SK-N-SH (cell line): ENCODE measurements at regions not wholly inside any gene's neighbourhood (a gene's known extent, or its start where the extent isn't known, plus 50 kb on each side); places are given as distances from the start of the nearest gene placed in this dataset.

ENCODE experiments used
- CTCF ChIA-PET: fragments of 300-600, 350-600 bp; formaldehyde crosslinking; extraction: SDS; loops from one replicate; lab custom pipeline; 2021; lab: Yijun Ruan, JAX
- POLR2A ChIA-PET: fragments of 350-600 bp; sonication (Branson Sonifier 250); formaldehyde crosslinking; extraction: SDS; loops from one replicate; lab custom pipeline; 2020; ENCODE audit warnings: antibody characterized with exemption, inconsistent platforms; lab: Yijun Ruan, JAX
- DNase-seq: peaks from one replicate; pipeline ENCODE4 v3.0.0; 2012
- H2AFZ ChIP-seq: fragments of 200-600 bp; sonication (generic); 2 replicates; pipeline ENCODE4 v1.8.1; 2016; ENCODE audit warnings: antibody characterized with exemption, mild to moderate bottlenecking, low read depth
- H3F3A ChIP-seq: fragments of 200-600 bp; sonication (generic); replicated peaks from 2 replicates; pipeline ENCODE3; 2016; ENCODE audit warnings: antibody characterized with exemption, mild to moderate bottlenecking; ENCODE audit not compliant: insufficient read depth
- H3K27ac ChIP-seq, 2 experiments: fragments of 200-500 bp in 1 of 2; fragments of 200-600 bp in 1 of 2; sonication (Bioruptor generic) in 1 of 2; sonication (generic), shearing (Covaris generic) in 1 of 2; 2 replicates each; pipeline versions ENCODE4 v1.5.1 to v1.6.1; 2014 to 2016; ENCODE audit warnings: low read depth in 2 of 2, inconsistent platforms in 1 of 2, low read length in 1 of 2, mild to moderate bottlenecking in 1 of 2, mixed read lengths in 1 of 2
- H3K27me3 ChIP-seq: fragments of 200-600 bp; sonication (generic), shearing (Covaris generic); 2 replicates; pipeline ENCODE4 v1.6.1; 2016; ENCODE audit warnings: mixed run types; ENCODE audit not compliant: insufficient read depth
- H3K36me3 ChIP-seq, 2 experiments: fragments of 200-500 bp in 1 of 2; fragments of 200-600 bp in 1 of 2; sonication (Bioruptor generic) in 1 of 2; sonication (generic) in 1 of 2; replicated peaks in 1 of 2; 2 replicates each; pipeline versions ENCODE3 to v1.5.1; 2014 to 2016; ENCODE audit warnings: low read length in 1 of 2, mild to moderate bottlenecking in 1 of 2; ENCODE audit not compliant: insufficient read depth in 2 of 2, control insufficient read depth in 1 of 2
- H3K4me1 ChIP-seq, 2 experiments: fragments of 200-500 bp in 1 of 2; fragments of 200-600 bp in 1 of 2; sonication (Bioruptor generic) in 1 of 2; sonication (generic), shearing (Covaris generic) in 1 of 2; 2 replicates each; pipeline versions ENCODE4 v1.5.1 to v1.6.1; 2014 to 2016; ENCODE audit warnings: low read depth in 1 of 2, low read length in 1 of 2, mixed run types in 1 of 2; ENCODE audit not compliant: insufficient read depth in 2 of 2, control insufficient read depth in 1 of 2
- H3K4me2 ChIP-seq: fragments of 200-600 bp; sonication (generic), shearing (Covaris generic); 2 replicates; pipeline ENCODE4 v1.6.1; 2017; ENCODE audit warnings: mixed run types
- H3K4me3 ChIP-seq, 2 experiments: fragments of 200-500 bp in 1 of 2; fragments of 200-600 bp in 1 of 2; sonication (Bioruptor generic) in 1 of 2; sonication (generic), shearing (Covaris generic) in 1 of 2; 2 replicates each; pipeline versions ENCODE4 v1.5.1 to v1.8.1; 2014 to 2016; ENCODE audit warnings: low read depth in 2 of 2, inconsistent platforms in 1 of 2, low read length in 1 of 2, mild to moderate bottlenecking in 1 of 2, mixed read lengths in 1 of 2, moderate library complexity in 1 of 2
- H3K79me2 ChIP-seq: fragments of 200-600 bp; sonication (generic); 2 replicates; pipeline ENCODE4 v1.8.1; 2017; ENCODE audit warnings: mild to moderate bottlenecking; ENCODE audit not compliant: insufficient read depth
- H3K9ac ChIP-seq: fragments of 200-600 bp; sonication (generic); 2 replicates; pipeline ENCODE4 v1.6.1; 2017; ENCODE audit warnings: mixed run types
- H3K9me2 ChIP-seq: fragments of 200-600 bp; sonication (generic); 2 replicates; pipeline ENCODE4 v1.6.1; 2017; ENCODE audit warnings: mixed run types
- H3K9me3 ChIP-seq: fragments of 200-600 bp; sonication (generic); 2 replicates; pipeline ENCODE4 v1.6.1; 2017; ENCODE audit warnings: mixed run types, mild to moderate bottlenecking, moderate library complexity
- H4K20me1 ChIP-seq: fragments of 200-600 bp; sonication (generic); 2 replicates; pipeline ENCODE4 v1.6.1; 2017; ENCODE audit warnings: mild to moderate bottlenecking, mixed run types; ENCODE audit not compliant: insufficient read depth
- EP300 ChIP-seq, 2 experiments: IDR thresholded peaks; 2 replicates each; pipeline versions ENCODE4 v1.4.0 to v1.6.1; 2012; ENCODE audit warnings: borderline replicate concordance in 1 of 2, low read depth in 1 of 2, low read length in 1 of 2
- EZH2phosphoT487 ChIP-seq: fragments of 200-600 bp; sonication (generic); IDR thresholded peaks from 2 replicates; pipeline ENCODE4 v1.6.1; 2017; ENCODE audit warnings: low read depth, mixed run types, mild to moderate bottlenecking, antibody characterized with exemption, moderate library complexity, borderline replicate concordance
- FOXJ3 ChIP-seq: sonication (generic); formaldehyde crosslinking; IDR thresholded peaks from 2 replicates; pipeline ENCODE4 v1.5.1; 2020; ENCODE audit warnings: mild to moderate bottlenecking, missing genetic modification reagents
- JUND ChIP-seq: IDR thresholded peaks from 2 replicates; pipeline ENCODE4 v1.4.0; 2012
- MEF2A ChIP-seq: IDR thresholded peaks from 2 replicates; pipeline ENCODE4 v1.4.0; 2012; ENCODE audit warnings: low read depth, borderline replicate concordance
- MXI1 ChIP-seq: IDR thresholded peaks from 2 replicates; pipeline ENCODE4 v1.6.1; 2012; ENCODE audit warnings: mild to moderate bottlenecking, low read depth, low read length, improper control_type of control experiment
- NRF1 ChIP-seq: IDR thresholded peaks from 2 replicates; pipeline ENCODE4 v1.6.1; 2012; ENCODE audit warnings: low read depth, mild to moderate bottlenecking, low read length
- RAD21 ChIP-seq: IDR thresholded peaks from 2 replicates; pipeline ENCODE4 v1.6.1; 2012; ENCODE audit warnings: mild to moderate bottlenecking, low read length
- SMC3 ChIP-seq: IDR thresholded peaks from 2 replicates; pipeline ENCODE4 v1.6.1; 2012; ENCODE audit warnings: low read depth, low read length, improper control_type of control experiment
- TAF1 ChIP-seq: IDR thresholded peaks from 2 replicates; pipeline ENCODE4 v1.6.1; 2012; ENCODE audit warnings: low read depth, mild to moderate bottlenecking, low read length, moderate library complexity, borderline replicate concordance
- YY1 ChIP-seq: IDR thresholded peaks from 2 replicates; pipeline ENCODE4 v1.4.0; 2012; ENCODE audit warnings: low read depth, mild to moderate bottlenecking
- WGBS: methylation state at CpG from one replicate; pipeline ENCODE4 v1.1.6; 2017; ENCODE audit warnings: low lambda C conversion rate; 5-methylcytosine and 5-hydroxymethylcytosine counted together
- TF ChIP-seq, protein P1 (sequence below): IDR thresholded peaks from 2 replicates; pipeline ENCODE4 v1.4.0; 2012; ENCODE audit warnings: low read depth
- TF ChIP-seq, protein P2 (sequence below): fragments of 200-600 bp; sonication (generic); IDR thresholded peaks from 2 replicates; pipeline ENCODE4 v1.6.1; 2017; ENCODE audit warnings: antibody characterized with exemption, mild to moderate bottlenecking, moderate library complexity
- TF ChIP-seq, protein P3 (sequence below): IDR thresholded peaks from 2 replicates; pipeline ENCODE4; 2012

DNA sequence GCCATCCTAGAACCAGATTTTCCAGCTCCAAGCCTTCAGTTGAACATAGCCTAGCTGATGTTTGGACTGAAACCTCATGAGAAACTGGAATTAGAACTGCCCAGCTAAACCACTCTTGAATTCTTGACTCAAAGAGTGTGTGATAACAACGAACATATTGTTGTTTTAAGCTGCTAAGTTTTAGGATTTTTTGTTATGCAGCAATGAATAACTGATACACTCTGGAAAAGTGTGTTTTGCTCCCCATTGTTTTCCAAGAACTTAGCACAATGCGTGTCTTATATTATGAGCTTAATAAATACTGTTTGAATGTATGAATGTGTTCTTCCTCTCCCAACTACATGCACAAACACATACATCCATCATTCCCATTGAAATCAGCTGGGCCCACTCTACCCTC, 379.6 kb downstream of the EDEM1 start:
- CTCF ChIA-PET = no interaction called here
- Histone ChIP-seq H3K27me3 (no peaks in the 10 kb centered on the region), H3F3A (no peaks in the 10 kb centered on the region), H3K9me3 (no peaks in the 10 kb centered on the region), H4K20me1 (no peaks in the 10 kb centered on the region), H2AFZ (no peak overlapping the region), H3K9ac (no peak overlapping the region)
- TF ChIP-seq, protein P1, sequence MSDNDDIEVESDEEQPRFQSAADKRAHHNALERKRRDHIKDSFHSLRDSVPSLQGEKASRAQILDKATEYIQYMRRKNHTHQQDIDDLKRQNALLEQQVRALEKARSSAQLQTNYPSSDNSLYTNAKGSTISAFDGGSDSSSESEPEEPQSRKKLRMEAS = no peak
- TF ChIP-seq MEF2A (no peak), MXI1 (no peak), JUND (no peak), EZH2phosphoT487 (no peak), EP300 (IDR thresholded peaks at IDR 0.05; ENCODE audit: borderline replicate concordance in 1 of 2, low read depth in 1 of 2, low read length in 1 of 2) (no peak), NRF1 (no peak), TAF1 (no peak), SMC3 (no peak), FOXJ3 (no peak), RAD21 (no peak), YY1 (no peak)
- TF ChIP-seq, protein P2, sequence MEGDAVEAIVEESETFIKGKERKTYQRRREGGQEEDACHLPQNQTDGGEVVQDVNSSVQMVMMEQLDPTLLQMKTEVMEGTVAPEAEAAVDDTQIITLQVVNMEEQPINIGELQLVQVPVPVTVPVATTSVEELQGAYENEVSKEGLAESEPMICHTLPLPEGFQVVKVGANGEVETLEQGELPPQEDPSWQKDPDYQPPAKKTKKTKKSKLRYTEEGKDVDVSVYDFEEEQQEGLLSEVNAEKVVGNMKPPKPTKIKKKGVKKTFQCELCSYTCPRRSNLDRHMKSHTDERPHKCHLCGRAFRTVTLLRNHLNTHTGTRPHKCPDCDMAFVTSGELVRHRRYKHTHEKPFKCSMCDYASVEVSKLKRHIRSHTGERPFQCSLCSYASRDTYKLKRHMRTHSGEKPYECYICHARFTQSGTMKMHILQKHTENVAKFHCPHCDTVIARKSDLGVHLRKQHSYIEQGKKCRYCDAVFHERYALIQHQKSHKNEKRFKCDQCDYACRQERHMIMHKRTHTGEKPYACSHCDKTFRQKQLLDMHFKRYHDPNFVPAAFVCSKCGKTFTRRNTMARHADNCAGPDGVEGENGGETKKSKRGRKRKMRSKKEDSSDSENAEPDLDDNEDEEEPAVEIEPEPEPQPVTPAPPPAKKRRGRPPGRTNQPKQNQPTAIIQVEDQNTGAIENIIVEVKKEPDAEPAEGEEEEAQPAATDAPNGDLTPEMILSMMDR = no peak
- TF ChIP-seq, protein P3, sequence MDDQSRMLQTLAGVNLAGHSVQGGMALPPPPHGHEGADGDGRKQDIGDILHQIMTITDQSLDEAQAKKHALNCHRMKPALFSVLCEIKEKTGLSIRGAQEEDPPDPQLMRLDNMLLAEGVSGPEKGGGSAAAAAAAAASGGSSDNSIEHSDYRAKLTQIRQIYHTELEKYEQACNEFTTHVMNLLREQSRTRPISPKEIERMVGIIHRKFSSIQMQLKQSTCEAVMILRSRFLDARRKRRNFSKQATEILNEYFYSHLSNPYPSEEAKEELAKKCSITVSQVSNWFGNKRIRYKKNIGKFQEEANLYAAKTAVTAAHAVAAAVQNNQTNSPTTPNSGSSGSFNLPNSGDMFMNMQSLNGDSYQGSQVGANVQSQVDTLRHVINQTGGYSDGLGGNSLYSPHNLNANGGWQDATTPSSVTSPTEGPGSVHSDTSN = no peak
- TF ChIP-seq, all 33 proteins: peak for 0
- Histone ChIP-seq H3K9me2 (no peaks in the 10 kb centered on the region), H3K4me1 (no peaks in the 10 kb centered on the region), H3K4me2 (no peak overlapping the region), H3K27ac (no peak overlapping the region), H3K79me2 (no peaks in the 10 kb centered on the region), H3K36me3 (no peaks in the 10 kb centered on the region), H3K4me3 (no peak overlapping the region)
- POLR2A ChIA-PET = no interaction called here
- 15% methylated on average over 2 of the region's 2 CpGs for WGBS
- DNase-seq = no peak

DNA sequence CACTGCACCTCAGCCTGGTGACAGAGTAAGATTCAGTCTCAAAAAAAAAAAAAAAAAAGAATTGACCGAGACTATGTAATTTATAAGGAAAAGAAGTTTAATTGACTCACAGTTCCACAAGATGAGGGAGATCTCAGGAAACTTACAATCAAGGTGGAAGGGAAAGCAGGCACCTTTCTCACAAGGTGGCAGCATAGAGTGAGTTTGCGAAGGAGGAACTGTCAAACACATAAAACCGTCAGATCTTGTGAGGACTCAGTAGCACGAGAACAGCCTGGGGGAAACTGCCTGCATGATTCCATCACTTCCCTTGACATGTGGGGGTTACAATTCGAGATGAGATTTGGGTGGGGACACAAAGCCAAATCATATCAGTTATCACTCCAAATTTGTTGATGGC, 380.9 kb downstream of the EDEM1 start:
- no peaks in the 10 kb centered on the region for H3K27me3 ChIP-seq
- H2AFZ ChIP-seq = no peak overlapping the region
- no peaks in the 10 kb centered on the region for H3F3A ChIP-seq
- H3K9me3 ChIP-seq = no peaks in the 10 kb centered on the region
- H3K79me2 ChIP-seq = no peaks in the 10 kb centered on the region
- H4K20me1 ChIP-seq = no peaks in the 10 kb centered on the region
- POLR2A ChIA-PET = no interaction called here
- no peak overlapping the region for H3K9ac ChIP-seq
- no peak overlapping the region for H3K4me2 ChIP-seq
- CTCF ChIA-PET = no interaction called here
- H3K4me1 ChIP-seq = no peaks in the 10 kb centered on the region
- H3K4me3 ChIP-seq = no peak overlapping the region; a peak in 1 of 4 replicates
- DNase-seq = no peak
- H3K36me3 ChIP-seq = no peaks in the 10 kb centered on the region
- H3K9me2 ChIP-seq = no peaks in the 10 kb centered on the region
- TF ChIP-seq RAD21 (0 out of 2 replicates have a peak, but pooled peaks have one; percentile 11), FOXJ3 (no peak)
- no peak overlapping the region for H3K27ac ChIP-seq
- 2% methylated on average over 5 of the region's 5 CpGs for WGBS
